HAP-1 (cell line): ENCODE measurements at regions not wholly inside any gene's neighbourhood (a gene's known extent, or its start where the extent isn't known, plus 50 kb on each side); places are given as distances from the start of the nearest gene placed in this dataset.
"Not testable (repeated sequence)": the region's sequence is repeated elsewhere in the genome, so short reads cannot be mapped to it uniquely, and the experiment has no call there.

Experiments
- DNase-seq, 2 experiments: peaks; one replicate each; pipeline ENCODE4 v3.0.0-alpha.2; 2016 to 2020; ENCODE audit warnings: low spot score in 2 of 2
- H3K27me3 ChIP-seq: fragments of 250-450 bp; sonication (Bioruptor Pico); 2 replicates; pipeline ENCODE4 v1.5.1; 2020; ENCODE audit warnings: low read depth, mild to moderate bottlenecking, moderate library complexity
- H3K36me3 ChIP-seq: fragments of 250-450 bp; sonication (Bioruptor Pico); replicated peaks from 2 replicates; pipeline ENCODE4 v1.5.1; 2020; ENCODE audit warnings: mild to moderate bottlenecking
- H3K4me1 ChIP-seq: fragments of 250-450 bp; sonication (Bioruptor Pico); 2 replicates; pipeline ENCODE4 v1.5.1; 2020; ENCODE audit warnings: mild to moderate bottlenecking
- H3K4me3 ChIP-seq: fragments of 250-450 bp; sonication (Bioruptor Pico); 2 replicates; pipeline ENCODE4 v1.5.1; 2020; ENCODE audit warnings: mild to moderate bottlenecking, moderate library complexity
- H3K9me3 ChIP-seq: fragments of 250-450 bp; sonication (Bioruptor Pico); 2 replicates; pipeline ENCODE4 v1.5.1; 2020; ENCODE audit warnings: mild to moderate bottlenecking, moderate library complexity
- in situ Hi-C: fragments of 300-500 bp; cut with MboI; formaldehyde crosslinking; loops from 3 replicates; pipeline ENCODE4 v1.14.3; 2020; ENCODE audit warnings: low sequenced_read_pairs, inconsistent platforms, mixed read lengths

DNA sequence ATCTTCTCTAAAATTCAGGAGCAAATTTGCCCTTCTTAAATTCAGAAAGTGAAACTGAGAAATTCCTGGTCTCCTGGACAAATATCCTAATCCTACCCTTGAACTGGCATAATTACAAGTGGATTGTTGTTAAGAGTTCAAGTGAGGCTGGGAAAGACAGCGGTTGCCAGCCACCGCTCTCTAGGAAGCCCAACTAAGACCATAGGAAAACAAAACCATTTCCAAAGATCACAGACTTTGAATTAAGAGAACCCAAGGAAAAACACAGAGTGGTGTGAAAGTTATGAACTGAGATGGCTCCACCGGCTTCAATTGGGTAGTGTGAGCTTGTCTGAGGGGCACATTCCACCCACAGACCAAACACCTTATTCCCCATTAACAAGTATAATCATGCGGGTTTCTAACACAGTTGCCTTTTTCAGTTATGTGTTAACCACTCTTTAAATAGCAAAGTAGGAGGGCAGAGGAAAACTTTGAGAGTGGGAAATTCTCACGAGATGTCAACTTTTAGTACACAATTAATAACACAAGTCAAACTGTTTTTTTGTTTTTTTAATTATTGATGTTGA is 1628.8 kb upstream of the SEL1L start:
- H3K9me3 ChIP-seq: no peaks in the 10 kb centered on the region
- no peaks in the 10 kb centered on the region for H3K4me1 ChIP-seq
- no peak overlapping the region for H3K4me3 ChIP-seq
- no peaks in the 10 kb centered on the region for H3K27me3 ChIP-seq
- no peak for DNase-seq
- in situ Hi-C loops: no loop called here
- H3K36me3 ChIP-seq: no peaks in the 10 kb centered on the region

DNA sequence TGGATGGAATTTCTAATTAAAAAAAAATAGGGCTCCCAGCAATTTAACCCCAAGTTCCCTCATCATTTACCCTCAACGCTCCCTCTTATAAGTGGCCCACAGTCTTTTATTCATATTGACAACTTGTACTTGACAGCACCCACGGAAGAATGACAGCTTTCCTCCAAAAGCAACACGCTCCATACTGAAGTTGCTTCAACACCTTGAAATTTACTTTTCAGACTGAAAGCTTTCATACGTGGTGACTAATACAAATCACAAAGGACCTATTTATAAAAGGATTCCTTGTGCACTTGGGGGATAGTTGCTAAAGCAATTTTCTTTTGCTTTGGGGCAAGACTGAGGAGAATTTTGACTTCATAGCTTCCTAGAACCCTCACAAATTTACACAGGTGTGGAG is 1629.4 kb upstream of the SEL1L start:
- Histone ChIP-seq H3K9me3 (no peaks in the 10 kb centered on the region), H3K4me3 (no peak overlapping the region), H3K36me3 (no peaks in the 10 kb centered on the region), H3K4me1 (no peaks in the 10 kb centered on the region), H3K27me3 (no peaks in the 10 kb centered on the region)
- DNase-seq: no peak
- in situ Hi-C loops: no loop called here

DNA sequence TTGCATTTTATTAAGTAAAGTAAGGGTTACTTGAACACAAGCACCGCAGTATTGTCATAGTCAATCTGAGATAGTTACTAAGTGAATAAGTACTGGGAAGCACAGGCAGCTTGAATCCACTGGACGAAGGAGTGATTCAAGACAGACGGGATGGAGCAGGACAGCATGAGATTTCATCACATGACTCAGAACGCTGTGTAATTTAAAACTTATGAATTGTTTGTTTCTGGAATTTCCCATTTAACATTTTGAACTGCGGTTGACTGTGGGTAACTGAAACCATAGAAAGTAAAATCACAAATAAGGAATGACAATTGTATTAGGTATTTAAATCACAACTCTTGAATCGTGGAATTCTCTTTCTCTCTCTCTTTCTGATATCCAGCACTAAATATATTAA is 1630.4 kb upstream of the SEL1L start:
- Histone ChIP-seq H3K4me3 (no peak overlapping the region), H3K27me3 (no peaks in the 10 kb centered on the region), H3K9me3 (no peaks in the 10 kb centered on the region), H3K36me3 (no peaks in the 10 kb centered on the region), H3K4me1 (no peaks in the 10 kb centered on the region)
- in situ Hi-C loops: no loop called here
- no peak for DNase-seq

DNA sequence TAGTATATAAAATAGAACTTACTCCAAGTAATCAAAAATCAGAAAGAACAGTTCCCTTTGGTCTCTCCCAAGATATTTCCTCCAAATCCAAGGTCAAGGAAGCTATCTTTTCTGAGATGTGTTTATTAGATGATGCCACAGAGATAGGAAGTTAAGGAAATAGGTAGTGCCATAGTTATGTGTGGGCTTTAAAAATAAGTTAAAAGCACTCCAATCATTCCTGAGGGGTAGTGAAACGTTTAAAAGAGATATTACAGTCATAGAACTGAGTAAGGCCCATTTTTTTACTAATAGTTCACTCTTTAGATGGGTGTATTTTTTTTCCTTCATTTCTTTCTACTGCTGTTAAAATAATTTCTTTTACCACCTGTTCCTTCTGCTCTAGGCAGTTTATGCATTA is 1630.9 kb upstream of the SEL1L start:
- in situ Hi-C loops: no loop called here
- H3K36me3 ChIP-seq: no peaks in the 10 kb centered on the region
- H3K4me3 ChIP-seq: no peak overlapping the region
- no peaks in the 10 kb centered on the region for H3K9me3 ChIP-seq
- no peaks in the 10 kb centered on the region for H3K27me3 ChIP-seq
- no peaks in the 10 kb centered on the region for H3K4me1 ChIP-seq
- DNase-seq: no peak

- DNase-seq: no peak
- Histone ChIP-seq H3K4me3 (no peak overlapping the region), H3K9me3 (no peaks in the 10 kb centered on the region), H3K36me3 (no peaks in the 10 kb centered on the region), H3K27me3 (no peaks in the 10 kb centered on the region), H3K4me1 (no peaks in the 10 kb centered on the region)
- in situ Hi-C loops: no loop called here
Observed at GRCh38 chr14:83170165-83170564, 1636.5 kb upstream of the SEL1L start.

DNA sequence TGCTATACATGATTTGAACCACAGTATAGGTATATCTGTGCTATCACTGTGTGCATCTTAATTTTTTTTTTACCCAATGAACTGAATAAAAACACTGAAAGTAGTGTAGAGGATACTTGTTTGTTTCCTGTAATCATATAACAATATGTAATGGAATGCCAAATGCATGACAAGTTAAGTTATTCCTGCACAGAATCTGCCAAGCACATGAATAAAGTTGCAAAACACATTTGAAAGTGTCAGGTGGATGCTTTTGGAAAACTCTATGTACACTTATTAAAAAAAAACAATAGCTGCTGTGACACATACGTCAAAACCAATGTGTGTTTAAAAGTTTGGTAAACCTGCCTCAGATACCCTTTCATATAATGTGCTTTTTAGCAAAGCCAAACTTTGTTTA is 1638.1 kb upstream of the SEL1L start:
- in situ Hi-C loops: no loop called here
- Histone ChIP-seq H3K4me3 (no peak overlapping the region), H3K27me3 (no peaks in the 10 kb centered on the region), H3K4me1 (no peaks in the 10 kb centered on the region), H3K9me3 (no peaks in the 10 kb centered on the region), H3K36me3 (no peaks in the 10 kb centered on the region)
- no peak for DNase-seq

- no peaks in the 10 kb centered on the region for H3K9me3 ChIP-seq
- H3K4me1 ChIP-seq: no peaks in the 10 kb centered on the region
- H3K36me3 ChIP-seq: no peaks in the 10 kb centered on the region
- no peak for DNase-seq
- in situ Hi-C loops: no loop called here
- no peaks in the 10 kb centered on the region for H3K27me3 ChIP-seq
- no peak overlapping the region for H3K4me3 ChIP-seq
Observed at GRCh38 chr14:83172363-83172762, 1638.7 kb upstream of the SEL1L start.

DNA sequence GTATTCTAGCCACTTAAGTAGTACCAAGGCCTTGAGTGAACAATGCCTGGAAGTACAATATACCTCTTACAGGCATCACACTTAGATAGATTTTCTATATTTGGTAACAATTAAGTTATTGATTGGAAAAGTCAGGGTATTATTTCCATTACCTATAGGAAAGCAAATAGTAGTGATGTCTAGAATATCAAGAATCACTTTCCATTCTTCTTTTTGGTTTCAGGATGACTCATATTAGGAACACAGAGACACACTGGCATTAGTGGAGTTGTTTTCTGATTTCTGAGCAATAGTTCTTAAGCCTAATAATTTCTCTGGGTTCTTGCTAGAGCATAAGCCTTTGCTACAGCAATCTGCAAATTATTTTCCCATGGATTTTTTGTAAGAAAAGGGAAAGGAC is 1640.0 kb upstream of the SEL1L start:
- Histone ChIP-seq H3K36me3 (no peaks in the 10 kb centered on the region), H3K4me1 (no peaks in the 10 kb centered on the region), H3K9me3 (no peaks in the 10 kb centered on the region), H3K4me3 (no peak overlapping the region), H3K27me3 (no peaks in the 10 kb centered on the region)
- in situ Hi-C loops: no loop called here
- no peak for DNase-seq

GRCh38 chr14:83184531-83184930 is 1650.9 kb upstream of the SEL1L start:
- Histone ChIP-seq H3K9me3 (no peaks in the 10 kb centered on the region), H3K4me1 (no peaks in the 10 kb centered on the region), H3K4me3 (no peak overlapping the region), H3K36me3 (no peaks in the 10 kb centered on the region), H3K27me3 (no peaks in the 10 kb centered on the region)
- in situ Hi-C loops: no loop called here
- no peak for DNase-seq

GRCh38 chr14:83188311-83188710 is 1654.7 kb upstream of the SEL1L start:
- DNase-seq, H3K9me3 ChIP-seq, in situ Hi-C loops, H3K36me3 ChIP-seq, H3K4me3 ChIP-seq, H3K27me3 ChIP-seq, H3K4me1 ChIP-seq: not testable (repeated sequence)

GRCh38 chr14:83196236-83196635 is 1662.6 kb upstream of the SEL1L start:
- Histone ChIP-seq H3K27me3 (no peaks in the 10 kb centered on the region), H3K9me3 (no peaks in the 10 kb centered on the region), H3K4me3 (no peak overlapping the region), H3K36me3 (no peaks in the 10 kb centered on the region), H3K4me1 (no peaks in the 10 kb centered on the region)
- in situ Hi-C loops: no loop called here
- no peak for DNase-seq

DNA sequence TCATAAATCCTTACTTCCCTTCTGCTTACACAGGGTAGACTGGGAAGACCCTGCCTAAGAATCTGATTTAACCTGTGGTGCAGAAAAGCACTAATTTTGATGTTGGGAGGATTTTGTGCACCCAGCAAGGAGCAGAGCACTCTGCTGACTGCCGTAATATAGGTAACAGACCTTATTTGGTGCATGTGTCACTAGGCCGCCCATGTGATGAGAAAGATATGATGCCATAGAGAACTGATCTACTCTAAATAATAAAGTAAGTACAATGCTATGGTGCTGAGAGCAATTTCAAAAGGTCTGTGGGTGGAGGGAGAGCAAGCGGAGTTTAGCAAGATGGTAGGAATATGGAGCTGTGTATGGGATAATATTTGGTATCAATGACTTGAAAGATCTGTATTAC is 1663.6 kb upstream of the SEL1L start:
- no peaks in the 10 kb centered on the region for H3K27me3 ChIP-seq
- H3K4me3 ChIP-seq: no peak overlapping the region
- in situ Hi-C loops: no loop called here
- H3K9me3 ChIP-seq: no peaks in the 10 kb centered on the region
- no peak for DNase-seq
- no peaks in the 10 kb centered on the region for H3K36me3 ChIP-seq
- H3K4me1 ChIP-seq: no peaks in the 10 kb centered on the region

- Histone ChIP-seq H3K9me3 (no peaks in the 10 kb centered on the region), H3K4me1 (no peaks in the 10 kb centered on the region), H3K4me3 (no peak overlapping the region), H3K27me3 (no peaks in the 10 kb centered on the region), H3K36me3 (no peaks in the 10 kb centered on the region)
- no peak for DNase-seq
- in situ Hi-C loops: no loop called here
Observed at GRCh38 chr14:83207550-83207949, 1673.9 kb upstream of the SEL1L start.

GRCh38 chr14:83208341-83208740 is 1674.7 kb upstream of the SEL1L start:
- in situ Hi-C loops: no loop called here
- no peaks in the 10 kb centered on the region for H3K4me1 ChIP-seq
- no peaks in the 10 kb centered on the region for H3K36me3 ChIP-seq
- no peaks in the 10 kb centered on the region for H3K9me3 ChIP-seq
- DNase-seq: no peak
- no peaks in the 10 kb centered on the region for H3K27me3 ChIP-seq
- H3K4me3 ChIP-seq: no peak overlapping the region

DNA sequence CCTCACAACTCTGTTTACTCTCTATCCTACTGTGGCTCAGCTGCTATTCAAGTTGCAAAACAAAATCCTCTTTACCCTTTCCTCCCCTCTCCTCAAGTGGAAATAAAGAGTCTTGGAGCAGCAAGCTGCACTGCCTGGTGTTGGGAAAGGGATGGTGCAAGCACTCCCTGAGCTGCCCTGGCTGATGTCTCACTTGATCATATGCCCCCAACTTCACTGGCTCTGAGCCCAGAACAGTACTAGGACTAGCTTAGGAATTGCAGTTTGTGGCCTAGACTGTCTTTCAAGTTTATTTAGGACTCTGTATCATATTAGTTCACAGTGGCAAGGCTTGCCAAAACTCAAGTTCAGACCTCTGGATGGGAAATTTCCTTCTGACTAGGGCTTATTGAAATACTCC is 1683.8 kb upstream of the SEL1L start:
- Histone ChIP-seq H3K27me3 (no peaks in the 10 kb centered on the region), H3K9me3 (no peaks in the 10 kb centered on the region), H3K4me3 (no peak overlapping the region), H3K36me3 (no peaks in the 10 kb centered on the region), H3K4me1 (no peaks in the 10 kb centered on the region)
- no peak for DNase-seq
- in situ Hi-C loops: no loop called here
